Peyer's patch (tissue), 4 donors: ENCODE measurements at regions not wholly inside any gene's neighbourhood (a gene's known extent, or its start where the extent isn't known, plus 50 kb on each side); places are given as distances from the start of the nearest gene placed in this dataset.

Source experiments
- CTCF ChIP-seq, 6 experiments: fragments of 450-650 bp in 4 of 6; fragments of 200-600 bp in 2 of 6; sonication (generic) in 1 of 6; IDR thresholded peaks; one replicate each; pipeline ENCODE4 v1.5.1; 2017 to 2019; ENCODE audit warnings: antibody characterized with exemption in 6 of 6, mild to moderate bottlenecking in 3 of 6, moderate library complexity in 1 of 6
- POLR2A ChIP-seq, 2 donors: fragments of 450-650 bp; IDR thresholded peaks; one replicate each; pipeline ENCODE4 v1.5.1; 2017; ENCODE audit warnings: antibody characterized with exemption in 2 of 2, mild to moderate bottlenecking in 2 of 2, moderate library complexity in 2 of 2

- TF ChIP-seq CTCF (IDR thresholded peaks at IDR 0.05) (no peak), POLR2A (IDR thresholded peaks at IDR 0.05) (no peak)
Observed at GRCh38 chr4:186859420-186859819, 135.8 kb upstream of the FAT1 start.
